NCI-H2196 (cell line): ENCODE measurements at regions not wholly inside any gene's neighbourhood (a gene's known extent, or its start where the extent isn't known, plus 50 kb on each side); places are given as distances from the start of the nearest gene placed in this dataset.

ENCODE experiments used
- DNase-seq: peaks from one replicate; lab custom pipeline; 2025; ENCODE audit not compliant: unreplicated experiment; lab: John Stamatoyannopoulos, UW

DNA sequence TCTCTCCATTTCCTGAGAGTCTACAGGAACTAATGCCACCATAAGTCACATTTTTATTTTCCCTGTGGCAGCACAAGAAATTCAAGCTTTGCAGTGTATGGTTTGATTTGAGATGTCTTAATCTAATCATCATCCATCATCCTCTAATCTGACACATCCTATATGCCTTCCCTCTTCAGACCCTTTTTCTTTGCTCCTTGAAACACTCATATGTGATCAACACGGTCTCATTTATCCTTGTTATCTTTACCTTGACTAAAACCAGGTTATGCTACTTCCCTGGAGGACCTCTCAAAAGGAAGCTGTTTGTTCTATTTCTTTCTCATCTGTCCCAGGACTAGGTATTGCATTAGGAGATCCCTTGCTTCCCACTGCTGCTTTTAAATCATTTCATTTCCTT lies 146.9 kb upstream of the MRPS30 start:
- DNase-seq = no peak

DNA sequence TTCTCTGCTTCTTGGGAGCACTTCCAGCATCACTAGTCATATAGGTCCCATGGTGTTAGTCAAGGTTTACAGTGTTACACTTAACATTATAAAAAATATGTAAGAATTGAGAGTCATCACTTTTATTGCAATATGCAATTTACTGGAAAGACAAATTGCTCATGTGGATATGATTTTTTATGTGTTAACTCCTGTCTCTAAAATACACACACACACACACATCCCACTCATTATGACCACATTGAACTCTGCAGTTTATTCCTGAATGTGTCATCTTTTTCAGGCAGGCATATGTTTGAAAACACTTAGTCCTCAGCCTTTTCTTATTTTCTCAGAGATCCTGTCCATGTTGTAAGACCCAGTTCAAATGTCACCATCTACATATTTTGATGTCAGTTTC lies 148.5 kb upstream of the MRPS30 start:
- DNase-seq = no peak

DNA sequence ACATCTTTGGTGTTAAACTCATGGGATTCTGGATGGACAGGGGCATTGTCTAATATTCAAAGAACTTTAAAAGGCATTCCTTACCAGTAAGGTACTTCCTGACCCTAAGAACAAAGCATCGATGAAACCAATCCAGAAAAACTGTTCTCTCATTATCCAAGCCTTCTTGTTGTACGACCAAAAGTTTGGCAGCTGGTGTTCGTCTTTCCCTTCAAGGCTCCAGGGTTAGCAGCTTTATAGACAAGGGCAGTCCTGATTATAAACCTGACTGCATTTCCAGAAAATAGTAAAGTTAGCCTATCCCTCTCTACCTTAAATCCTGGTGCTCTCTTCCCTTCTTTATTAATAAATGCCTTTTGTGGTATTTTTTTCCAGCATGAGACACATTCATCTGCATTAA lies 149.4 kb upstream of the MRPS30 start:
- DNase-seq = no peak

DNA sequence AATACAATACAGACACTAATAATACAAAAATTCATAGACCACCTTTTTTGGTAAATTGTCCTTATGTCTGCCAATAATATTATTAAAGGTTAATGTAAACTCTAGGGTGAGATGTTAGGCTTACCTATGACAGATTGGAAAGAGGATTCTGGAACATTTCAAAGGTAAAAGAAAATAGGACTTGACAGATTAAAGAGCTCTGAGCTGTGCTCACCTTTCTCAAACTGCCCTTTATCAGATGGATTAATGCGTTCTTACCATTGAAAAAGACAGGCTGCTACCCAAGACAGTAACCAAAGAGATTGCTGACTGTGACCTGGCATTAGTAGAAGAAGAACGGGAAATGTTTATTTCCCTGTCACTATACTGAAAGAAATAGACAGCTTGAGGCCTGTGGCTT lies 156.1 kb upstream of the MRPS30 start:
- DNase-seq = no peak

DNA sequence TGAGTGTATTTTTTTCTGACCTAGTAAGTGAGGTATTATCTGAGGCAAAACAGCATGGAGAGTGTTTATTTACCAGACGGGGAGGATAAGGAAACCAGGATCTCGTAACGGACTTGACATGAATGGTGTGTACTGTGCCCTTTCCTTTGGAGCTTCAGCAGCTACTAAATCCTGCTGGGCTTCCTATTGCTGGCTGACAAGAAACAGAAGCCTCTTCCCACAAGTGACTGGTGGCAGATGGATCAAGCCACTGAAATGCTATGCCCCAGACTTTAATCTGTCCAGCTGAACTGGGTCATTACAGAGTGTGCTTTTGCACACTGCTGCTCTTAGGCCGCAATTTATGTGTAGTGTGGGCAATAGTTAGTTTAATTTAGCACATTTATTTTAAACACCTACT lies 162.7 kb upstream of the MRPS30 start:
- DNase-seq = no peak

DNA sequence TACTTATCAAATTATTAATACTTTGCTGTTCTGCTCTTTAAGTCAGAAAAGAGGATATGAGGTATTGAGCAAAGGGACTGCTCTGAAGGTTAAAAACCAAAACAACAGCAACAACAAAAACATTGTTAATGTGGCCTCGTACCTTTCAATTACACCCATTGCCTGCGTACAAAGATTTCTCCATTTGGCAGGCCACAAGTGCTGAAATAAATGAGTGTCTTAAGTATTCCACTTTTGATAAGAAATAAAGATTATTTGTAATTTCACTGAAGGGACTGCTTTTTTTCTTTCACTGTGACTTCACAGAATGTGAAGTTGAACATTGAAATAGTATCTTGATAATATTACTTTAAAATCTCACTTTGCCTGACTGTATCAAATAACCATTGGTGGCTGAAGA lies 163.2 kb upstream of the MRPS30 start:
- no peak for DNase-seq

DNA sequence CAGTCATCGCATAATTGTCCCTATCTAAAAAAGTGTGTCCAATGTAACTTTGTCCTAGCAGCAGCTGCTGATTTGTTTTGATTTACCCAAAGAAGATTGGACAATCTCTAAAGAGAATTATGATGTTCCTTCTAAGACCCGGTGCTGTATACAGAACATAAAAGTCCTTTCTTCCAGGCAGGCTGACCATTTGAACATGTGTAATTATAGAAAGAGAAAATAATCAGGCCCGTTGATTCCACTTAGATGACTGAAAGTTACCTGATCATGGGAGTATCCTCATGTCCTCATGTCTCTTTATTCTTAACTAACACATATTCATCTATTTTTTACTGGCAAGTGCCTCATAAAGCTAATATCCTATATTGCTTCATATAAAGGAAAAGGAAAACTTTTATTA lies 164.1 kb upstream of the MRPS30 start:
- no peak for DNase-seq

DNA sequence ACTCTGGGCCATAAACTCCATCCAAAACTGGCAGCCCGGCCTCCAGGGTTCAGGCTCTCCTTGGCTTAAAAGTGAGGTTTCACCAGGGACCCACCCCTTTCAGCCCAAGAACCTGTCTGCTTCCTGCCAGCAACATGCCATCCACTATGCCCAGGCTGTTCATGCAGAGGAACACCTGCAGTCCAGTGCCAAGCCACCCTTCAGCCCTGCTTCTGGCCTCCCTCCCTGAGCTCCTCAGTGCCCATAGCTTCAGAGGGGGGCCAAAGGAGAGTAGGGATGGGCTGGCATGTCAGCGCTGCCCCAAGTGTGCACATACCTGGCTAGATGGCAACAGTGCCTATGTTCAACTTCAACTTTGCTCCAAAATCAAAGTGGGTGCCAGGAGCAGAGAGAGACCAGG lies 166.9 kb upstream of the MRPS30 start:
- DNase-seq = no peak

DNA sequence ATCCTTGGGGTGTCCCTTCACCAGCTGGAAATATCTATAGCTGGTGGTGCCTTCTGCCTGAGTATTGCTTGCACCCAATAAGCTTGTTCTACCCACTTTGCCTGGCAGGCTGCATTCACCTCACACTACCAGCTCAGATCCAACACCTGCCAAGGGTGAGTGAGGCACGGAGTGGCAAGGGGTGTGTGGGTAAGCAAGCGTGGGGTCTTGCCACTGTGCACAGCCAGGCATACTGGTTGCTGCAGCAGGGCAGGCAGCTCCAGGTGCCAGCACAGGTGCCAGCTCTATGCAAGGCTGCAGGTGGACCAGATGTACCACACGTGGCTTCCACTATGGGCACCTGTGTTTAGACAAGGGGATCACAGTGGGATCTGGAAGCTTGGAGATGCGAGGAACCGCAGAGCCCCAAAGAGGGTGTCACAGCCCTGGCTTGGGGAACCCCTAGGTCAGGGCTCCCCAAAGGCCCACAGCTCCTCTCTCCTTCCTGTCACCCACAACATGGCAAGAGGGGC lies 167.7 kb upstream of the MRPS30 start:
- DNase-seq = no peak

DNA sequence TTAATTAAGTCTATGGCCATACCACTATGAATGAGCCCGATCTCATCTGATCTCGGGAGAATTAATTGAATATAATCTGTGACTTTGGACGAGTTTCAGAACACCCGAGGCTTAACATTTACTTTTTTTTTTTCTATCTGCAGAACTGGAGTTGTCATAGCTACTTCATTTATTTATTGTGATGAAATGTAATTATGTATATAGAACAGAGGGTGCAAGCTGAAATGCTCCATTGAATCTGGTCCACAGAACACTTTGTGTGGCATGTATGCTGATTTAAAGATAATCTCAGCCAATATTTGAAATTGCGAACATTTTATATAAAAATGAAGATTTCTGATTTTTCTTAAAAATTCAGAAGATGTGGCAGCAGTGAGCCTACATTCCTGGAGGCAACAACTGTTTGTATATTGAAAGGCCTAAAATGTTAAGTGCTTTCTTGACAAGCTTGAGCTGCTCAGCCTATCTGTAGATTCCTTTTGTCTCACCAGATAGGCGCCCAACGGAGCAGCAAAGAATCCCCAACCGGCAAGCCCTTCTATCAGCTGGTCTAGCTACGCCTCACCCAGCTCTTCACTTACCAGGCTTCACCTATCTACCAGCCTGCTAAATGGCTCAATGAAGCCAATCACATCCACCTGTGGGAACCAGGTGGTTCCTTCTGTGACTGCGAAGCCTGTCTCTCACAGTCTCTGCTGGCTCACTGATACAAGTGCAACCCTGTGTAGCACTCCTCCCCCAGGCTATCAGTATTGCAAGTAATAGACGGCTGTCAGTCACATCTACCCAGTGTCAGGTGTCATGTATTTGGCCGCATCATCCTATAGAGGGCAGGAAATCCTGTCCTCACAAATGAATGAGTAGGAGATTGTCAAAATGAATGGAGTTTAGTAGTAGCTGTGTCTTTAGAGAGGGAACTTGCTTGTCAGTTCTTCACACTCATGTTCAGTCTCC lies 170.6 kb upstream of the MRPS30 start:
- DNase-seq = no peak

DNA sequence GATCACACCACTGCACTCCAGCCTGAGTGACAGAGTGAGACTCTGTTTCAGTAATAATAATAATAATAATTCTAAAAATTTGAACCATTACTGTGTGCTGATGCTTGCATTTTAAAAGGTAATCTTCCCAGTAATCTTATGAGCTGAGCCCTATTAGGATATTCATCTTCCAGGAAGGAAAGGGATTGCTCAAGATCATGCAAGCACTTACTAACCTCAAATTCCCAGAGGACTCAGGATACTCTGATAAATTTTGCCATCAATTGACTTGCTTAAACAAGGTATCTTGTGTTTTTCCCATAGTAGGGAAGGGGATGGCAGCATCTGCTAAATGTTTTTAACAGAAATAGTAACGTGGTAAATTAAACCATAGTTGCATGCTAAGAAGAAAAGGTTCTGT lies 176.4 kb upstream of the MRPS30 start:
- DNase-seq = no peak

DNA sequence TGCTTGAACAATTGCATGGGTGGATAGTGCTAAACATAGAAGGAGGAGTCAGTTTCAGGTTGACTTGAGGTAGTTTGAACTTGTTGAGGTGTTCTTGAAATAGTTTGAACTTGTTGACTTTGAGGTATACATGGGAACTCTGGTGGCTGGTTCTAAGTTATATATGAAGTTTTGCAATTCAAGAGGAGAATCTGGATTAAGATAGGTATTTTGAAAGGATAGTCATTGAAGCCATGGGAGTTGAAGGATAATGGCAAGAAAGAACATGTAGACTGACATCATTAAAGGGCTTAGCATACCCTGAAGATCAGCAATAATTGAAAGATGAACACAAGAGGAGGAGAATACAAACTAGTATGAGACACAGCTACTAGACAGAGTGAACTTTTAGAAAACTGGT lies 181.9 kb upstream of the MRPS30 start:
- DNase-seq = no peak

DNA sequence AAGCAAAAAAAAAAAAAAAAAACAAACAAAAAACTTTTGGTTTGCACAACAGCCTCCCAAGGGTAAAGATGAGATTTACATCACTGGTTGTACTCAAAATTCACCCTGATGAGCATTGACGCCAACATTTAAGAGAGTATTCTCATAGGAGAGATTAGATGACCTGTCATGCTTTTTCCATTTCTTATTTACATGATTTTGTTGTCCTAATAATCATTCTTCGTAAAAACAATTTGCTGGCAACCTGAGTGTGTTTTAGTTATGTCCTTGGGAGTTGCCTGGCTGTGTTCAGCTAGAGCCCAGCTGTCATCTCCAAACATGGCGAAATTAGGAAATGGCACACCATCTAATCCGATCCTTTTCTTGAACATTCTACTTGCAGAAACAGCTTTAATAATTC lies 186.4 kb upstream of the MRPS30 start:
- DNase-seq = no peak

DNA sequence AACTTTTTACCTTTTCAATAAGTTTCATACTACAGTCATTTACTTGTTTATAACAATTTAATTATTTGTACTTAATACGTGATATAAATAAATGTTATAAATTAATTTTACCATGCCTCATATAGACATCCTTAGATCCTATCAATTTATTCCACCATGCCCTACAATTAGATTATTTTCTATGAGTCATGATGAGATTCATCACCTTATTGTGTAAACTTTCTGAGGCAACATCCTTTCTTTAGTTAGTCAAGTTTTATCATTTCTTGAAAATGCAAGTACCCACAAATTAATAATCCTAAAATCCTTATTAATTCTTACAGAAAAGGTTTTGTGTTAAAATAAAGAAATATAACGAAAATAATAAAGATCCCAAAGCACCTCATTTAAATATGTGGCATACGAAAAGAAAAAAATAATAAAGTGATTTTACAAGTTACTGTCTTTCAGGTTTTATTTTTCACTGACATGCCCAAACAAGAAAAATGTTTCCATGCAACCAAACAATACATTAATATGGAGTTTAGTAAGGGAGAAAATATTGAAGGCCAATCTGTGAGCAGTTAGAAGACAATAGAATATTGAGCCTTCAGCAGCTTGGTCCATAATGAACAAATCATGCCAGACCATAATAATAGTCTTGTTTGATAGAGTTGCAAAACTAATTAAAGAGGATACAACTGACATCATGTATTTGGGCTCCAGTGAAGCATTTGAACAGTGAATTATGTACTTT lies 188.7 kb upstream of the MRPS30 start:
- no peak for DNase-seq

DNA sequence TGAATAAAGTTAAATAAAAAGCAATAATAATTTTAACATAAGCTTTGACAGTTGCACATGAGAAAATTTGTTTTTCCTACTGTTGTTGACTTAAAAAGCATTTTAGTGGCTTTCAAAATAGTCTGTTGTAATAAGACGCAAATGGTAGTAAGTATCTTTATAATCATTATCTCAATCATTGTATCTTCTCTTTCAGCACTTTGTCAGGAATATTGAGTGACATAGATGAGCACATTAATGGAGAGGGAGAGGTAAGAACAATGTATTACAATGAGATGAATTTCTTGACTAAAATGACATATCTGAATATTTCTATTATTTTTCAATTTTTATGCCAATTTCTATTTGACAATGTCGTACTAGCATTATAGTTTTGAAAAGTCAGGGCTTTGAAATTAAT lies 193.9 kb upstream of the MRPS30 start:
- no peak for DNase-seq

DNA sequence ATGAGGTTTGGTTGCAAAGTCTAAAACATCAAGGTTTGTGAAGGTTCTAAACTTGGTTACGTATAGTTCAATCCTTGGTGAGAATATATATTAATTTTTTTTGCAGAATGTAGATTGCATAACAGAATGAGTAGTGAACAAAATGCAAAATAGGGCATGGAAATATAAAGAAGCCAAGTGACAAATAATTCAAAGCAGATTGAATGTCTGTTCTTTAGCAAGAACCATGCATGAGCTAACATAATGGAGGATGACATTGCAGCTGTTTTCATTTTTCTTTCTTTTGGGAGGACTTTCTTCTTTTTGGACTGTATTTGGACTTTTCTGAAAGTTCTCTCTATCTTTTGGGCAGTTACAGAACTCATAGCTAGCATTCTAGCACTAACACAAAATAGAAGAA lies 194.8 kb upstream of the MRPS30 start:
- no peak for DNase-seq

DNA sequence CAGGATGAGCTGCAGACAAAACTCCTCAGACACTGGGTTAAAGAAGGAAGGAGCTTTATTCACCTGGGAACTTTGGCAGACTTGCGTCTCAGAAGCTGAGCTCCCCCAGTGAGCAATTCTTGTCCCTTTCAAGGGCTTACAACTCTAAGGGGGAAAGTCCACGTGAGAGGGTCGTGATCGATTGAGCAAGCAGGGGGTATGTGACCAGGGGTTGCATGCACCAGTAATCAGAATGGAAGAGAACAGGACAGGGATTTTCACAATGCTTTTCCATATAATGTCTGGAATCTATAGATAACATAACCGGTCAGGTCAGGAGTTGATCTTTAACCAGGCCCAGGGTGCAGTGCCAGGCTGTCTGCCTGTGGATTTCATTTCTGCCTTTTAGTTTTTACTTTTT lies 202.8 kb upstream of the MRPS30 start:
- no peak for DNase-seq

DNA sequence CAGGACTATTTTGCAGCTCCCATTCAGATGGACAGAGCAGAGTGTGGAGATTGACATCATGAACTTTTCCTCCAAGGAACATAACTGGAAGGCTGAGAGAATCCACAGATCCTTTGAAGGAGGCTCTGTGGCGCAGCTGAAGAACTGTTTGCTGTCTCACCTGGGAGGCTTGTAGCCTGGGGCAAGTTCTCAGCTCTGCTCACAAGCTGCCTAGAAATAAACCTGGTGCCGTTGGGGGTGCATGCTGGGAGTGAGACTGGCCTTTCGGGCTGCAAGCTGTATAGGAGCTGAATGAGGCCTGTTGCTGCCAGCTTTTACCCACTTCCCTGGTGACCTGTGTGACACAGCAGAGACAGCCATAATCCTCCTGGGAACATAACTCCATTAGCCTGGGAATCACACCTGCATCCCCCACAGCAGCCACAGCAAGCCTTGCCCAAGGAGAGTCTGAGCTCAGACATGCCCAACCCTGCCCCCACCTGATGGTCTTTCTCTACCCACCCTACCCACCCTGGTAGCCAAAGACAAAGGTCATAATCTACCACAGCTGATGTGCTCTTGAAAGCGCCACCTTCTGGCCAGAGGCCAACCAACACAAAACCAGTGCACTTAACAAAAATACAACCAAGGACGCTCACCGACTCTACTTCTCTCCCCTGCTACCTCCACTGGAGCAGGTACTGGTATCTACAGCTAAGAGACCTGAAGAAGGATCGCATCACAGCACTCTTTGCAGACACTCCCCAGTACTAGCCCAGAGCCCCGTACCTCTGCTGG lies 205.1 kb upstream of the MRPS30 start:
- no peak for DNase-seq

DNA sequence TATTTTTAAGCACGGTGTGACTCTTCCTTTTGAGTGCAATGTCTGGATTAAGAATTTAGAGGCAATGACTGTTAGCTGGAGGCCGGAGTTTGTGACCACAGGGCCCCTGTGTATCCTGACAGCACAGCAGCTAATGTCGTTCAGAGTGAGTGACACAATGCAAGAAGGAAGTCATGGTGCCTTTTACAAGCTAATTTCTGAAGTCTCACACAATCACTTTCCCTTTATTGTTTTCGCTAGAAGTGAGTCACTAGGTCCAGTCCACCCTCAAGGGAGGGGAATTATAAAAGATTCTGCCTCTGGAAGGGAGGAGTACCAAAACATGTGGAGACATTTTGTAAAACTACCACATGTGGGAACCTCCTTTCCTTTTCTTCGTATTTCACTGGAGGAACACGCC lies 185.5 kb upstream of the FGF10 start:
- no peak for DNase-seq

DNA sequence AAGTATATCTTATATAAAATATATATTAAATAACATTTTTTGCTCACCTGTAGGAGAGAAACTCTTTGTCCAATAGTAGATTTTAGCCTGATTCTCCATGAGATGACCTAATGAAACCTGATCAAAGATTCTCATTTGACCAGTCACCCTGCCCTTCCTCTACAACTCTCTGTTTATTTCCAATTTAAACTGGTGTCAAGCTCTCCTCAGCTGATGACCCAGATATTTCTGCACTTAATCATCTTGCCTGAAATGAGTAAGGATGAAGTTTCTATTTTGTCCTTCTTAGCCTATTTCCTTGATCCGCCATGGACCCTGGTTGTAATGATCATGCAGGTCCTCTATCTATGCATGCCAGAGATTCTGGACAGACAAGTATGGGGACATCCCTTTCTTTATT lies 179.3 kb upstream of the FGF10 start:
- DNase-seq = no peak

DNA sequence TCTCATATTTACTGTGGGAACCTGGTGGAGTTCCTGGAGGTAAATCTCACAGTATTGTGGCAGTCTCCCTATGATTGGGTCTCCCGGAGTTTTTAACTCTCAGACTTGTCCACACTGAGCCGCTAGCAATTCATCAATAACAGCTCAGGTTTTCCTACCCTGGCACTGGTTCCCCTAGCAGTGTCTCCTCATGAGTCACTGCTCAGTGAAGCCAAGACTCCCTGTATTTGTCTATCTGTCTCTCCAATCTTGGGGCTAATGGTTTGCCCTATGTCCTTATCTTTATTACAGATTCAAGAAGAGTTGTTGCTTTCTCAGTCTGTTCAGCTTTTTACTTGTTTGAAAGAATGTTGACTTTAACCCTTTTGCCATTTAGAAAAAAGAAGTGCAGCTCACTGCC lies 176.7 kb upstream of the FGF10 start:
- DNase-seq = no peak

DNA sequence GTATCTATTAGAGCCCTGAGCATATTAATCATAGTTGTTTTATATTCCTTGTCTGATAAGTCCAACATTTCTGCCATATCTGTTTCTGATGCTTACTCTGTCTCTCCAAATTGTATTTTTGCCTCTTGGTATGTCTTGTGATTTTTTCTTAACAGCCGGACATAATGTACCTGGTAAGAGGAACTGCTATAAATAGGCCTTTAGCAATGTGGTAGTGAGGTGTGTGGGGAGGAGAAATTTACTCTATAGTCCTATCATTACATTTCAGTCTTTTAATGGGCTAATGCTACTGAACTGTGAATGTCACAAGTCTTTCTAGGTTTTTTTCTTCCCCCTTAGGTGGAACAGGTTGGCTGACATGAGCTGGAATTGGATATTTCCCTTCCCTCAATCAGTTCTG lies 176.1 kb upstream of the FGF10 start:
- no peak for DNase-seq
